ENCODE measurements at regions not wholly inside any gene's neighbourhood (a gene's known extent, or its start where the extent isn't known, plus 50 kb on each side); places are given as distances from the start of the nearest gene placed in this dataset.

GRCh38 chr9:80025796-80026520, 454.2 kb downstream of the TLE4 start:
- no peak for DNase-seq

- DNase-seq: no peak
Observed at GRCh38 chr9:80025131-80025530, 453.4 kb downstream of the TLE4 start.

- no peak for DNase-seq
Observed at GRCh38 chr9:80020530-80020929, 448.8 kb downstream of the TLE4 start.

- no peak for DNase-seq
Observed at GRCh38 chr9:80020056-80020455, 448.3 kb downstream of the TLE4 start.

GRCh38 chr9:80013891-80014290, 442.1 kb downstream of the TLE4 start:
- no peak for DNase-seq

GRCh38 chr9:80012557-80013330, 441.0 kb downstream of the TLE4 start:
- DNase-seq: no peak

GRCh38 chr9:80009204-80009603, 437.4 kb downstream of the TLE4 start:
- DNase-seq: no peak

- DNase-seq: no peak
Observed at GRCh38 chr9:80004714-80005113, 432.9 kb downstream of the TLE4 start.

GRCh38 chr9:79990536-79990935, 418.8 kb downstream of the TLE4 start:
- no peak for DNase-seq

- no peak for DNase-seq
Observed at GRCh38 chr9:79989079-79989478, 417.3 kb downstream of the TLE4 start.

- no peak for DNase-seq
Observed at GRCh38 chr9:79988126-79988525, 416.4 kb downstream of the TLE4 start.

- no peak for DNase-seq
Observed at GRCh38 chr9:79986437-79986836, 414.7 kb downstream of the TLE4 start.

GRCh38 chr9:79985772-79986171, 414.0 kb downstream of the TLE4 start:
- DNase-seq: no peak

- no peak for DNase-seq
Observed at GRCh38 chr9:79985264-79985663, 413.5 kb downstream of the TLE4 start.

- no peak for DNase-seq
Observed at GRCh38 chr9:79984429-79985067, 412.8 kb downstream of the TLE4 start.

GRCh38 chr9:79980432-79980831, 408.7 kb downstream of the TLE4 start:
- DNase-seq: no peak

GRCh38 chr9:79977510-79978197, 405.9 kb downstream of the TLE4 start:
- no peak for DNase-seq

- DNase-seq: no peak
Observed at GRCh38 chr9:79977074-79977435, 405.3 kb downstream of the TLE4 start.

GRCh38 chr9:79976257-79977073, 404.7 kb downstream of the TLE4 start:
- no peak for DNase-seq

GRCh38 chr9:79975621-79976256, 404.0 kb downstream of the TLE4 start:
- DNase-seq: no peak

GRCh38 chr9:79974806-79975422, 403.1 kb downstream of the TLE4 start:
- no peak for DNase-seq

GRCh38 chr9:79973627-79974026, 401.9 kb downstream of the TLE4 start:
- DNase-seq: no peak

Measured in amniotic stem cell (primary cell).